ENCODE measurements at regions not wholly inside any gene's neighbourhood (a gene's known extent, or its start where the extent isn't known, plus 50 kb on each side); places are given as distances from the start of the nearest gene placed in this dataset.

DNA sequence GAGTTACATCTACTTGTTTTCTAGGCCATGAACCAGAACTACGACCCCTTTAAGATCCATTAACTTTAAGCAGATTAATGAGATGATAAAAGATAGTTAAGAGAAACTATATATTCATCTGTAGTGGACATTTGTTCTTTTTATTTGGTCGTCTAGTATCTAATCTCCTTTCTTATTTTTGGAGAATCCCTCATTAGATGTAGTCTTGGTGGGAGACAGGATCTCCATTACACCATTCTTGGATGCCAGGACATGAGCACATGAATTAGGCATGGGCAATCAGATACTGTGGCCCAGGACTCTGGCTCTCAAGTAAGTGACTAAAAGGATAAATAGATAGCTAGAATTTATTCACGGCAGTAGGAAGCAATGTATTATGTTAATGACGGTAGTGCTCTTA, 245.0 kb downstream of the ATP23 start:
- Histone ChIP-seq H3K9ac (ENCODE audit: low read depth in 1 of 2, low read length in 2 of 2) (no peak overlapping the region), H3K27me3 (ENCODE audit: control insufficient read depth in 4 of 4, insufficient read depth in 4 of 4, low read length in 3 of 4) (no peaks in the 10 kb centered on the region), H3K9me3 (ENCODE audit: control insufficient read depth in 4 of 4, low read length in 3 of 4) (no peaks in the 10 kb centered on the region), H3K4me1 (ENCODE audit: control insufficient read depth in 4 of 4, insufficient read depth in 4 of 4, low read length in 3 of 4) (no peaks in the 10 kb centered on the region), H3K27ac (ENCODE audit: low read depth in 1 of 2, low read length in 2 of 2) (no peak overlapping the region), H3K4me3 (ENCODE audit: low read depth in 1 of 3, low read length in 3 of 3) (no peak overlapping the region), H3K36me3 (ENCODE audit: control insufficient read depth in 4 of 4, insufficient read depth in 3 of 4, low read depth in 1 of 4, low read length in 3 of 4) (no peaks in the 10 kb centered on the region)
- 79% methylated on average over 4 of the region's 4 CpGs for WGBS
- DNase-seq (ENCODE audit: low spot score): no peak
- TF ChIP-seq FOXA2 (IDR thresholded peaks at IDR 0.05) (no peak), JUND (IDR thresholded peaks at IDR 0.05) (no peak), FOXA1 (IDR thresholded peaks at IDR 0.05) (no peak), EGR1 (IDR thresholded peaks at IDR 0.05; ENCODE audit: low read depth in 2 of 2) (no peak), GABPA (IDR thresholded peaks at IDR 0.05 in 1 of 2, conservative IDR thresholded peaks at IDR 0.05 in 1 of 2) (no peak), MAX (IDR thresholded peaks at IDR 0.05) (no peak)

GRCh38 chr12:58186914-58187313, 245.5 kb downstream of the ATP23 start:
- Histone ChIP-seq H3K9me3 (ENCODE audit: control insufficient read depth in 4 of 4, low read length in 3 of 4) (no peaks in the 10 kb centered on the region), H3K4me1 (ENCODE audit: control insufficient read depth in 4 of 4, insufficient read depth in 4 of 4, low read length in 3 of 4) (no peaks in the 10 kb centered on the region), H3K27me3 (ENCODE audit: control insufficient read depth in 4 of 4, insufficient read depth in 4 of 4, low read length in 3 of 4) (no peaks in the 10 kb centered on the region), H3K36me3 (ENCODE audit: control insufficient read depth in 4 of 4, insufficient read depth in 3 of 4, low read depth in 1 of 4, low read length in 3 of 4) (no peaks in the 10 kb centered on the region), H3K4me3 (ENCODE audit: low read depth in 1 of 3, low read length in 3 of 3) (no peak overlapping the region), H3K27ac (ENCODE audit: low read depth in 1 of 2, low read length in 2 of 2) (no peak overlapping the region), H3K9ac (ENCODE audit: low read depth in 1 of 2, low read length in 2 of 2) (no peak overlapping the region)
- no peak for DNase-seq (ENCODE audit: low spot score)
- TF ChIP-seq FOXA1 (IDR thresholded peaks at IDR 0.05): no peak
- no peak for TF ChIP-seq HNF4G (IDR thresholded peaks at IDR 0.05)
- TF ChIP-seq MAX (IDR thresholded peaks at IDR 0.05): no peak
- TF ChIP-seq TAF1 (conservative IDR thresholded peaks at IDR 0.05): no peak
- TF ChIP-seq, protein P1, sequence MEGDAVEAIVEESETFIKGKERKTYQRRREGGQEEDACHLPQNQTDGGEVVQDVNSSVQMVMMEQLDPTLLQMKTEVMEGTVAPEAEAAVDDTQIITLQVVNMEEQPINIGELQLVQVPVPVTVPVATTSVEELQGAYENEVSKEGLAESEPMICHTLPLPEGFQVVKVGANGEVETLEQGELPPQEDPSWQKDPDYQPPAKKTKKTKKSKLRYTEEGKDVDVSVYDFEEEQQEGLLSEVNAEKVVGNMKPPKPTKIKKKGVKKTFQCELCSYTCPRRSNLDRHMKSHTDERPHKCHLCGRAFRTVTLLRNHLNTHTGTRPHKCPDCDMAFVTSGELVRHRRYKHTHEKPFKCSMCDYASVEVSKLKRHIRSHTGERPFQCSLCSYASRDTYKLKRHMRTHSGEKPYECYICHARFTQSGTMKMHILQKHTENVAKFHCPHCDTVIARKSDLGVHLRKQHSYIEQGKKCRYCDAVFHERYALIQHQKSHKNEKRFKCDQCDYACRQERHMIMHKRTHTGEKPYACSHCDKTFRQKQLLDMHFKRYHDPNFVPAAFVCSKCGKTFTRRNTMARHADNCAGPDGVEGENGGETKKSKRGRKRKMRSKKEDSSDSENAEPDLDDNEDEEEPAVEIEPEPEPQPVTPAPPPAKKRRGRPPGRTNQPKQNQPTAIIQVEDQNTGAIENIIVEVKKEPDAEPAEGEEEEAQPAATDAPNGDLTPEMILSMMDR (IDR thresholded peaks at IDR 0.05; ENCODE audit: low read depth, low read length, missing input control): no peak
- TF ChIP-seq RAD21 (IDR thresholded peaks at IDR 0.05): no peak
- TF ChIP-seq NR2F2 (IDR thresholded peaks at IDR 0.05): no peak
- TF ChIP-seq, protein P2, sequence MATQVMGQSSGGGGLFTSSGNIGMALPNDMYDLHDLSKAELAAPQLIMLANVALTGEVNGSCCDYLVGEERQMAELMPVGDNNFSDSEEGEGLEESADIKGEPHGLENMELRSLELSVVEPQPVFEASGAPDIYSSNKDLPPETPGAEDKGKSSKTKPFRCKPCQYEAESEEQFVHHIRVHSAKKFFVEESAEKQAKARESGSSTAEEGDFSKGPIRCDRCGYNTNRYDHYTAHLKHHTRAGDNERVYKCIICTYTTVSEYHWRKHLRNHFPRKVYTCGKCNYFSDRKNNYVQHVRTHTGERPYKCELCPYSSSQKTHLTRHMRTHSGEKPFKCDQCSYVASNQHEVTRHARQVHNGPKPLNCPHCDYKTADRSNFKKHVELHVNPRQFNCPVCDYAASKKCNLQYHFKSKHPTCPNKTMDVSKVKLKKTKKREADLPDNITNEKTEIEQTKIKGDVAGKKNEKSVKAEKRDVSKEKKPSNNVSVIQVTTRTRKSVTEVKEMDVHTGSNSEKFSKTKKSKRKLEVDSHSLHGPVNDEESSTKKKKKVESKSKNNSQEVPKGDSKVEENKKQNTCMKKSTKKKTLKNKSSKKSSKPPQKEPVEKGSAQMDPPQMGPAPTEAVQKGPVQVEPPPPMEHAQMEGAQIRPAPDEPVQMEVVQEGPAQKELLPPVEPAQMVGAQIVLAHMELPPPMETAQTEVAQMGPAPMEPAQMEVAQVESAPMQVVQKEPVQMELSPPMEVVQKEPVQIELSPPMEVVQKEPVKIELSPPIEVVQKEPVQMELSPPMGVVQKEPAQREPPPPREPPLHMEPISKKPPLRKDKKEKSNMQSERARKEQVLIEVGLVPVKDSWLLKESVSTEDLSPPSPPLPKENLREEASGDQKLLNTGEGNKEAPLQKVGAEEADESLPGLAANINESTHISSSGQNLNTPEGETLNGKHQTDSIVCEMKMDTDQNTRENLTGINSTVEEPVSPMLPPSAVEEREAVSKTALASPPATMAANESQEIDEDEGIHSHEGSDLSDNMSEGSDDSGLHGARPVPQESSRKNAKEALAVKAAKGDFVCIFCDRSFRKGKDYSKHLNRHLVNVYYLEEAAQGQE (IDR thresholded peaks at IDR 0.05): no peak
- no peak for TF ChIP-seq EGR1 (IDR thresholded peaks at IDR 0.05; ENCODE audit: low read depth in 2 of 2)
- no peak for TF ChIP-seq RXRA (IDR thresholded peaks at IDR 0.05)
- TF ChIP-seq YY1 (IDR thresholded peaks at IDR 0.05): no peak
- TF ChIP-seq HNF4A (conservative IDR thresholded peaks at IDR 0.05): no peak
- TF ChIP-seq JUND (IDR thresholded peaks at IDR 0.05): no peak
- TF ChIP-seq SP1 (IDR thresholded peaks at IDR 0.05): no peak
- TF ChIP-seq, protein P3, sequence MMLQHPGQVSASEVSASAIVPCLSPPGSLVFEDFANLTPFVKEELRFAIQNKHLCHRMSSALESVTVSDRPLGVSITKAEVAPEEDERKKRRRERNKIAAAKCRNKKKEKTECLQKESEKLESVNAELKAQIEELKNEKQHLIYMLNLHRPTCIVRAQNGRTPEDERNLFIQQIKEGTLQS (IDR thresholded peaks at IDR 0.05): no peak
- no peak for TF ChIP-seq FOXA2 (IDR thresholded peaks at IDR 0.05)
- 75% methylated on average over 3 of the region's 3 CpGs for WGBS

All from liver (tissue), 8 donors.